ENCODE measurements at regions not wholly inside any gene's neighbourhood (a gene's known extent, or its start where the extent isn't known, plus 50 kb on each side); places are given as distances from the start of the nearest gene placed in this dataset.

GRCh38 chr1:40925834-40926410, 53.6 kb upstream of the CTPS1 start:
- Histone ChIP-seq H3K27me3 (no peaks in the 10 kb centered on the region), H3K9me3 (no peaks in the 10 kb centered on the region), H3K4me1 (no peaks in the 10 kb centered on the region), H3K36me3 (no peaks in the 10 kb centered on the region), H3K27ac (no peak overlapping the region), H3K4me3 (no peak overlapping the region)
- no peak for TF ChIP-seq CTCF (IDR thresholded peaks at IDR 0.05)
- TF ChIP-seq POLR2A (IDR thresholded peaks at IDR 0.05) = no peak
- no peak for TF ChIP-seq POLR2AphosphoS5 (IDR thresholded peaks at IDR 0.05)
- no peak for TF ChIP-seq EP300 (IDR thresholded peaks at IDR 0.05)
- no peak for DNase-seq
- 81 to 94% methylated on average over 5 of the region's 5 CpGs for WGBS, 2 donors
- peak in 1 of 2 donors; percentile 19 for ATAC-seq (ENCODE audit: low FRiP score in 2 of 2)

GRCh38 chr1:40926441-40926840, 53.1 kb upstream of the CTPS1 start:
- DNase-seq = no peak
- ATAC-seq (ENCODE audit: low FRiP score in 2 of 2) = no peak
- no peak for TF ChIP-seq POLR2A (IDR thresholded peaks at IDR 0.05)
- TF ChIP-seq POLR2AphosphoS5 (IDR thresholded peaks at IDR 0.05) = no peak
- TF ChIP-seq CTCF (IDR thresholded peaks at IDR 0.05) = no peak
- no peak for TF ChIP-seq EP300 (IDR thresholded peaks at IDR 0.05)
- Histone ChIP-seq H3K27ac (no peak overlapping the region), H3K27me3 (no peaks in the 10 kb centered on the region), H3K9me3 (no peaks in the 10 kb centered on the region), H3K36me3 (no peaks in the 10 kb centered on the region), H3K4me3 (no peak overlapping the region), H3K4me1 (no peaks in the 10 kb centered on the region)
- 68 to 81% methylated on average over 6 of the region's 6 CpGs for WGBS, 2 donors

GRCh38 chr1:40927781-40928180, 51.7 kb upstream of the CTPS1 start:
- no peak overlapping the region for H3K27ac ChIP-seq
- no peaks in the 10 kb centered on the region for H3K4me1 ChIP-seq
- WGBS, 2 donors = 94 to 95% methylated on average over 4 of the region's 4 CpGs
- H3K27me3 ChIP-seq = no peaks in the 10 kb centered on the region
- H3K36me3 ChIP-seq = no peaks in the 10 kb centered on the region
- ATAC-seq (ENCODE audit: low FRiP score in 2 of 2) (no peak), DNase-seq (no peak)
- H3K9me3 ChIP-seq = no peaks in the 10 kb centered on the region
- no peak overlapping the region for H3K4me3 ChIP-seq
- no peak for TF ChIP-seq CTCF (IDR thresholded peaks at IDR 0.05)
- no peak for TF ChIP-seq EP300 (IDR thresholded peaks at IDR 0.05)
- no peak for TF ChIP-seq POLR2AphosphoS5 (IDR thresholded peaks at IDR 0.05)
- TF ChIP-seq POLR2A (IDR thresholded peaks at IDR 0.05) = no peak

DNA sequence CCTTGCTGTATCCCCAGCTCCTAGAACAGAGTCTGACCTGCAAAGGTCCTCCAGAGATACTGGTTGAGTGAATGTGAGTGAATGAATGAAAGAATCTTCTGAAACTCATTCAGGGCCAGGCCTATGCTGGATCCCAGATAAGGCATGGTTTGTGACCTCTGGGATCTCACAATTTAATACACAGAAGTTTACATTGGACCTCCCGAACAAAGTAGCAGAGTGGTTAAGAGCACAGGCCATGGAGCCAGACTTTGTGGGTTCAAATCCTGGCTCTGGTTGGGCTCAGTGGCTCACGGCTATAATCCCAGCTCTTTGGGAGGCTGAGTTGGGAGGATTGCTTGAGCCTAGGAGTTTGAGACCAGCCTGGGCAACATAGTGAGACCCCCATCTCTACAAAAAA, 50.8 kb upstream of the CTPS1 start:
- DNase-seq (no peak), ATAC-seq (ENCODE audit: low FRiP score in 2 of 2) (no peak)
- Histone ChIP-seq H3K27ac (no peak overlapping the region), H3K36me3 (no peaks in the 10 kb centered on the region), H3K4me1 (no peaks in the 10 kb centered on the region), H3K27me3 (no peaks in the 10 kb centered on the region), H3K4me3 (no peak overlapping the region), H3K9me3 (no peaks in the 10 kb centered on the region)
- TF ChIP-seq EP300 (IDR thresholded peaks at IDR 0.05) = no peak
- no peak for TF ChIP-seq CTCF (IDR thresholded peaks at IDR 0.05)
- no peak for TF ChIP-seq POLR2AphosphoS5 (IDR thresholded peaks at IDR 0.05)
- TF ChIP-seq POLR2A (IDR thresholded peaks at IDR 0.05) = no peak
- 93 to 100% methylated on average over 2 of the region's 2 CpGs for WGBS, 2 donors

- no peaks in the 10 kb centered on the region for H3K4me1 ChIP-seq
- 77 to 89% methylated on average over 1 of the region's 1 CpG for WGBS, 2 donors
Observed at GRCh38 chr1:40929155-40929554, 50.3 kb upstream of the CTPS1 start.

More at GRCh38 chr1:40929155-40929554, 50.3 kb upstream of the CTPS1 start:
- H3K27me3 ChIP-seq = no peaks in the 10 kb centered on the region
- no peak overlapping the region for H3K4me3 ChIP-seq
- H3K9me3 ChIP-seq = no peaks in the 10 kb centered on the region
- H3K27ac ChIP-seq = no peak overlapping the region
- no peak for DNase-seq
- no peaks in the 10 kb centered on the region for H3K36me3 ChIP-seq
- TF ChIP-seq POLR2A (IDR thresholded peaks at IDR 0.05) = no peak
- TF ChIP-seq CTCF (IDR thresholded peaks at IDR 0.05) = no peak
- TF ChIP-seq POLR2AphosphoS5 (IDR thresholded peaks at IDR 0.05) = no peak
- TF ChIP-seq EP300 (IDR thresholded peaks at IDR 0.05) = no peak
- no peak for ATAC-seq (ENCODE audit: low FRiP score in 2 of 2)
